AG04449 (cell line): ENCODE measurements at regions not wholly inside any gene's neighbourhood (a gene's known extent, or its start where the extent isn't known, plus 50 kb on each side); places are given as distances from the start of the nearest gene placed in this dataset.

Source experiments
- CTCF ChIA-PET: fragments of 350-600 bp; formaldehyde crosslinking; extraction: SDS; loops from one replicate; lab custom pipeline; 2021; ENCODE audit warnings: antibody characterized with exemption; lab: Yijun Ruan, JAX
- POLR2A ChIA-PET: fragments of 400-600, 350-600 bp; formaldehyde crosslinking; extraction: SDS; loops from one replicate; lab custom pipeline; 2020; ENCODE audit warnings: antibody characterized with exemption, inconsistent platforms; lab: Yijun Ruan, JAX
- DNase-seq: peaks from one replicate; pipeline ENCODE4 v3.0.0-alpha.2; 2010; ENCODE audit warnings: low read depth, low spot score
- H3K4me3 ChIP-seq: 2 replicates; pipeline ENCODE4 v1.5.1; 2011; ENCODE audit warnings: low read depth, mild to moderate bottlenecking, control low read depth, low read length
- CTCF ChIP-seq: IDR thresholded peaks from one replicate; pipeline ENCODE4 v1.5.1; 2011; ENCODE audit warnings: mild to moderate bottlenecking, moderate library complexity, low read length, control low read depth, inconsistent platforms; ENCODE audit not compliant: insufficient read depth; ENCODE audit errors: missing control alignments

- H3K4me3 ChIP-seq, result no peak overlapping the region
- TF ChIP-seq CTCF, result no peak
- POLR2A ChIA-PET, result no interaction called here
- no peak for DNase-seq
- CTCF ChIA-PET, result no interaction called here
Measured at GRCh38 chr16:47958726-47959125, 197.1 kb downstream of the ABCC12 start.

GRCh38 chr16:47956916-47957315 lies 198.9 kb downstream of the ABCC12 start:
- no peak for DNase-seq
- no peak for TF ChIP-seq CTCF
- CTCF ChIA-PET, result no interaction called here
- POLR2A ChIA-PET, result no interaction called here
- no peak overlapping the region for H3K4me3 ChIP-seq

- no peak overlapping the region for H3K4me3 ChIP-seq
- no peak for TF ChIP-seq CTCF
- POLR2A ChIA-PET, result no interaction called here
- DNase-seq, result no peak
- CTCF ChIA-PET, result no interaction called here
Measured at GRCh38 chr16:47949714-47950113, 206.1 kb downstream of the ABCC12 start.

GRCh38 chr16:47949276-47949675 lies 206.5 kb downstream of the ABCC12 start:
- H3K4me3 ChIP-seq, result no peak overlapping the region
- CTCF ChIA-PET, result no interaction called here
- TF ChIP-seq CTCF, result no peak
- POLR2A ChIA-PET, result no interaction called here
- no peak for DNase-seq

GRCh38 chr16:47947723-47948122 lies 208.1 kb downstream of the ABCC12 start:
- H3K4me3 ChIP-seq, result no peak overlapping the region
- TF ChIP-seq CTCF, result no peak
- ChIA-PET CTCF (no interaction called here), POLR2A (no interaction called here)
- DNase-seq, result no peak

GRCh38 chr16:47946092-47946491 lies 209.7 kb downstream of the ABCC12 start:
- no peak overlapping the region for H3K4me3 ChIP-seq
- no peak for DNase-seq
- ChIA-PET CTCF (no interaction called here), POLR2A (no interaction called here)
- no peak for TF ChIP-seq CTCF

GRCh38 chr16:47944589-47944988 lies 211.2 kb downstream of the ABCC12 start:
- no peak for DNase-seq
- ChIA-PET POLR2A (no interaction called here), CTCF (no interaction called here)
- no peak overlapping the region for H3K4me3 ChIP-seq
- no peak for TF ChIP-seq CTCF
